Hepatocyte (in vitro differentiated cells): ENCODE measurements at regions not wholly inside any gene's neighbourhood (a gene's known extent, or its start where the extent isn't known, plus 50 kb on each side); places are given as distances from the start of the nearest gene placed in this dataset.

Experiments used
- CTCF ChIP-seq: fragments of 200-600 bp; sonication (generic); IDR thresholded peaks from 2 replicates; pipeline ENCODE4 v1.5.1; 2016; ENCODE audit warnings: antibody characterized with exemption, mild to moderate bottlenecking; ENCODE audit not compliant: poor library complexity
- EZH2 ChIP-seq: fragments of 200-600 bp; sonication (generic); IDR thresholded peaks from 2 replicates; pipeline ENCODE4 v1.6.1; 2016; ENCODE audit warnings: antibody characterized with exemption, mild to moderate bottlenecking, borderline replicate concordance

- TF ChIP-seq CTCF (no peak), EZH2 (no peak)
Measured at GRCh38 chr11:30155428-30155827, 75.4 kb upstream of the FSHB start.
